HEK293 (cell line): ENCODE measurements at regions not wholly inside any gene's neighbourhood (a gene's known extent, or its start where the extent isn't known, plus 50 kb on each side); places are given as distances from the start of the nearest gene placed in this dataset.

Experiments
- CTCF ChIA-PET: fragments of 350-600 bp; formaldehyde crosslinking; extraction: SDS; loops from one replicate; lab custom pipeline; 2021; ENCODE audit warnings: antibody characterized with exemption; lab: Yijun Ruan, JAX
- POLR2A ChIA-PET: fragments of 300-600 bp; formaldehyde crosslinking; extraction: SDS; loops from one replicate; lab custom pipeline; 2020; ENCODE audit warnings: antibody characterized with exemption, inconsistent platforms; lab: Yijun Ruan, JAX
- H3K27ac ChIP-seq: fragments of 200-500 bp; sonication (Bioruptor generic); 2 replicates; pipeline ENCODE4 v1.5.1; 2014; ENCODE audit warnings: low read depth, low read length, control low read depth, inconsistent platforms; ENCODE audit errors: extremely low read depth
- H3K36me3 ChIP-seq, 2 experiments: fragments of 200-500 bp in 1 of 2; sonication (Bioruptor generic) in 1 of 2; 1 replicate in 1 of 2; 2 replicates in 1 of 2; pipeline ENCODE4 v1.5.1; 2014 to 2017; ENCODE audit warnings: inconsistent platforms in 2 of 2, low read length in 2 of 2; ENCODE audit not compliant: control insufficient read depth in 2 of 2, insufficient read depth in 1 of 2
- H3K4me1 ChIP-seq: fragments of 200-500 bp; sonication (Bioruptor generic); 2 replicates; pipeline ENCODE4 v1.5.1; 2014; ENCODE audit warnings: mild to moderate bottlenecking, low read length, inconsistent platforms; ENCODE audit not compliant: control insufficient read depth, insufficient read depth
- H3K4me3 ChIP-seq: 2 replicates; pipeline ENCODE4 v1.5.1; 2011; ENCODE audit warnings: low read depth, mild to moderate bottlenecking, control low read depth, low read length, moderate library complexity
- H3K9me3 ChIP-seq: fragments of 200-500 bp; sonication (Bioruptor generic); 2 replicates; pipeline ENCODE4 v1.5.1; 2014; ENCODE audit warnings: low read depth, low read length, inconsistent platforms; ENCODE audit not compliant: control insufficient read depth, insufficient read depth
- BCL11A ChIP-seq: fragments of 450-650 bp; formaldehyde crosslinking; IDR thresholded peaks from 2 replicates; pipeline ENCODE4 v1.5.1; 2016; ENCODE audit warnings: low read depth, missing biosample characterization, missing genetic modification characterization
- HIC1 ChIP-seq: fragments of 450-650 bp; formaldehyde crosslinking; IDR thresholded peaks from 2 replicates; pipeline ENCODE4 v1.5.1; 2016; ENCODE audit warnings: missing biosample characterization, missing genetic modification characterization
- KLF16 ChIP-seq: fragments of 450-650 bp; formaldehyde crosslinking; IDR thresholded peaks from 2 replicates; pipeline ENCODE4 v1.5.1; 2017; ENCODE audit warnings: missing biosample characterization, missing genetic modification characterization
- OVOL3 ChIP-seq: fragments of 450-650 bp; formaldehyde crosslinking; IDR thresholded peaks from 2 replicates; pipeline ENCODE4 v1.5.1; 2016; ENCODE audit warnings: missing biosample characterization, missing genetic modification characterization
- SP7 ChIP-seq: fragments of 450-650 bp; formaldehyde crosslinking; IDR thresholded peaks from 2 replicates; pipeline ENCODE4 v1.5.1; 2016; ENCODE audit warnings: missing biosample characterization, missing genetic modification characterization
- WT1 ChIP-seq: fragments of 450-650 bp; formaldehyde crosslinking; IDR thresholded peaks from 2 replicates; pipeline ENCODE4 v1.5.1; 2016; ENCODE audit warnings: missing biosample characterization, missing genetic modification characterization
- ZBTB1 ChIP-seq: fragments of 450-650 bp; formaldehyde crosslinking; IDR thresholded peaks from 2 replicates; pipeline ENCODE4 v1.5.1; 2016; ENCODE audit warnings: missing biosample characterization, missing genetic modification characterization
- ZFP69B ChIP-seq: fragments of 450-650 bp; formaldehyde crosslinking; IDR thresholded peaks from 2 replicates; pipeline ENCODE4 v1.5.1; 2016; ENCODE audit warnings: missing biosample characterization, missing genetic modification characterization
- ZNF10 ChIP-seq: fragments of 450-650 bp; formaldehyde crosslinking; IDR thresholded peaks from 2 replicates; pipeline ENCODE4 v1.5.1; 2017; ENCODE audit warnings: missing biosample characterization, missing genetic modification characterization
- ZNF148 ChIP-seq: fragments of 450-650 bp; formaldehyde crosslinking; IDR thresholded peaks from 2 replicates; pipeline ENCODE4 v1.5.0; 2017; ENCODE audit warnings: missing biosample characterization, missing genetic modification characterization, borderline replicate concordance
- ZNF16 ChIP-seq: fragments of 450-650 bp; formaldehyde crosslinking; IDR thresholded peaks from 2 replicates; pipeline ENCODE4 v1.5.1; 2016; ENCODE audit warnings: low read depth, missing biosample characterization, missing genetic modification characterization
- ZNF19 ChIP-seq: fragments of 450-650 bp; formaldehyde crosslinking; IDR thresholded peaks from 2 replicates; pipeline ENCODE4; 2016; ENCODE audit warnings: missing biosample characterization, missing genetic modification characterization, low read depth
- ZNF223 ChIP-seq: fragments of 450-650 bp; formaldehyde crosslinking; IDR thresholded peaks from 2 replicates; pipeline ENCODE4 v1.5.1; 2016; ENCODE audit warnings: missing biosample characterization, missing genetic modification characterization
- ZNF266 ChIP-seq: fragments of 450-650 bp; formaldehyde crosslinking; IDR thresholded peaks from 2 replicates; pipeline ENCODE4 v1.5.1; 2016; ENCODE audit warnings: missing biosample characterization, missing genetic modification characterization, low read depth
- ZNF521 ChIP-seq: fragments of 450-650 bp; formaldehyde crosslinking; IDR thresholded peaks from 2 replicates; pipeline ENCODE4 v1.5.1; 2017; ENCODE audit warnings: missing biosample characterization, mild to moderate bottlenecking, missing genetic modification characterization
- ZNF530 ChIP-seq: fragments of 450-650 bp; formaldehyde crosslinking; IDR thresholded peaks from 2 replicates; pipeline ENCODE4 v1.5.1; 2016; ENCODE audit warnings: low read depth, missing biosample characterization, missing genetic modification characterization
- ZNF555 ChIP-seq: fragments of 450-650 bp; formaldehyde crosslinking; conservative IDR thresholded peaks from 2 replicates; pipeline ENCODE4 v1.5.1; 2017; ENCODE audit warnings: missing biosample characterization, mild to moderate bottlenecking, missing genetic modification characterization, inconsistent platforms
- ZNF560 ChIP-seq: fragments of 450-650 bp; formaldehyde crosslinking; IDR thresholded peaks from 2 replicates; pipeline ENCODE4 v1.5.1; 2017; ENCODE audit warnings: missing biosample characterization, missing genetic modification characterization, borderline replicate concordance
- ZNF610 ChIP-seq: fragments of 450-650 bp; formaldehyde crosslinking; IDR thresholded peaks from 2 replicates; pipeline ENCODE4 v1.5.1; 2016; ENCODE audit warnings: missing biosample characterization, missing genetic modification characterization, borderline replicate concordance
- ZNF629 ChIP-seq: fragments of 450-650 bp; formaldehyde crosslinking; IDR thresholded peaks from 2 replicates; pipeline ENCODE4 v1.5.1; 2017; ENCODE audit warnings: missing biosample characterization, missing genetic modification characterization
- ZNF76 ChIP-seq: fragments of 450-650 bp; formaldehyde crosslinking; IDR thresholded peaks from 2 replicates; pipeline ENCODE4; 2016; ENCODE audit warnings: low read depth, missing biosample characterization, missing genetic modification characterization, borderline replicate concordance
- ZNF830 ChIP-seq: fragments of 450-650 bp; IDR thresholded peaks from 2 replicates; pipeline ENCODE4 v1.5.0; 2018; ENCODE audit warnings: missing biosample characterization, missing genetic modification characterization, low read depth, mild to moderate bottlenecking, moderate library complexity
- ZSCAN30 ChIP-seq: fragments of 450-650 bp; IDR thresholded peaks from 2 replicates; pipeline ENCODE4 v1.5.1; 2018; ENCODE audit warnings: missing biosample characterization, mild to moderate bottlenecking, missing genetic modification characterization, moderate library complexity
- TF ChIP-seq, protein P1 (sequence below): fragments of 450-650 bp; formaldehyde crosslinking; IDR thresholded peaks from 2 replicates; pipeline ENCODE4 v1.5.1; 2017; ENCODE audit warnings: missing biosample characterization, mild to moderate bottlenecking, missing genetic modification characterization, moderate library complexity

GRCh38 chr3:134709076-134709475 is 58.3 kb upstream of the KY start:
- H3K9me3 ChIP-seq = no peaks in the 10 kb centered on the region
- no peak overlapping the region for H3K27ac ChIP-seq
- H3K36me3 ChIP-seq = no peaks in the 10 kb centered on the region
- ChIA-PET POLR2A (no interaction called here), CTCF (interaction anchor here (0.8 kb wide), 1 partner anchor 628 kb away, joined by 4 read pairs; no protein-coding TSS in a partner anchor)
- H3K4me1 ChIP-seq = no peaks in the 10 kb centered on the region
- H3K4me3 ChIP-seq = no peak overlapping the region
- no peak for TF ChIP-seq ZNF76
- no peak for TF ChIP-seq ZNF530 (tag by site-specific recombination)

DNA sequence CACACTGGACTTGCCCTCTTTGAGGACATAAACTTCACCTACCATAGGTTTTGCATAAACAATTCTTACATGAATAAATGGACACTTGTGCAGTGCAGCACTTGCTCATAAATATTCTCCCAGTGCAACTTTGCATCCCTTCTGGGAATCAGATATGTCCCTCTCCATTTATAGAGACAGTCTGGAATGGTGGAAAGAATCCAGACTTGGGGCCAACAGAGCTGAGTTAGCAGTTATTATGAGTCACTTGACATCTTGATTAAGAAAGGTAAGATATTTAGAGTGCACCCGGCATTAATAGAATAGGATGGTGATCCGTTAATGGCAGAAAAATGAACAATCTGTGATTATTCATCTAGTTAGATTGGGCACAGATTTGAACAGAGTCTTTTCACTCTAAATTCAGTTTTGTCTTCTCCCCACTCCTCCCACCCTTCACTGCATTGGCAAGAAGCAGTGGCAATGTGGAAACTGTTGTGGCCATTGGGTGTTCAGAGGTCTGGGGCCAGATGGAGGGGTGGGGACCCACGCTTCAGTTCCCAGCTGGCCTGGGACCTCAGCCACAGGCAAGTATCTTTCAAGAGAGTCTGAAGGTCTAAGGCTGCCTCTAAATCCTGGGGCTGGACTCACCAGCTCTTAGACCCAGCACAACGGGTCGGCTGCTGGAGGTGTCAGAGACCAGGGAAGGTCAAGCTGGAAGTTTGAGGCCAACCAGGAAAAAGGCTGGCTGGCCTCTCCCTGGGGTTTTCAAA is 58.9 kb upstream of the KY start:
- TF ChIP-seq, protein P1, sequence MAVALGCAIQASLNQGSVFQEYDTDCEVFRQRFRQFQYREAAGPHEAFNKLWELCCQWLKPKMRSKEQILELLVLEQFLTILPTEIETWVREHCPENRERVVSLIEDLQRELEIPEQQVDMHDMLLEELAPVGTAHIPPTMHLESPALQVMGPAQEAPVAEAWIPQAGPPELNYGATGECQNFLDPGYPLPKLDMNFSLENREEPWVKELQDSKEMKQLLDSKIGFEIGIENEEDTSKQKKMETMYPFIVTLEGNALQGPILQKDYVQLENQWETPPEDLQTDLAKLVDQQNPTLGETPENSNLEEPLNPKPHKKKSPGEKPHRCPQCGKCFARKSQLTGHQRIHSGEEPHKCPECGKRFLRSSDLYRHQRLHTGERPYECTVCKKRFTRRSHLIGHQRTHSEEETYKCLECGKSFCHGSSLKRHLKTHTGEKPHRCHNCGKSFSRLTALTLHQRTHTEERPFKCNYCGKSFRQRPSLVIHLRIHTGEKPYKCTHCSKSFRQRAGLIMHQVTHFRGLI = peak; percentile 71; the same call in 1 of the 2 replicates
- no peak for TF ChIP-seq ZBTB1 (tag by site-specific recombination)
- TF ChIP-seq ZNF830 (tag by site-specific recombination) = no peak
- TF ChIP-seq ZNF610 = no peak
- TF ChIP-seq ZSCAN30 (tag by site-specific recombination) = no peak
- TF ChIP-seq WT1 (tag by site-specific recombination) = no peak
- no peak for TF ChIP-seq ZNF521 (tag by site-specific recombination)
- no peak for TF ChIP-seq ZNF76
- no peak overlapping the region for H3K27ac ChIP-seq
- ChIA-PET POLR2A (no interaction called here), CTCF (no interaction called here)
- H3K36me3 ChIP-seq = no peaks in the 10 kb centered on the region
- H3K9me3 ChIP-seq = no peaks in the 10 kb centered on the region
- no peaks in the 10 kb centered on the region for H3K4me1 ChIP-seq
- no peak overlapping the region for H3K4me3 ChIP-seq

DNA sequence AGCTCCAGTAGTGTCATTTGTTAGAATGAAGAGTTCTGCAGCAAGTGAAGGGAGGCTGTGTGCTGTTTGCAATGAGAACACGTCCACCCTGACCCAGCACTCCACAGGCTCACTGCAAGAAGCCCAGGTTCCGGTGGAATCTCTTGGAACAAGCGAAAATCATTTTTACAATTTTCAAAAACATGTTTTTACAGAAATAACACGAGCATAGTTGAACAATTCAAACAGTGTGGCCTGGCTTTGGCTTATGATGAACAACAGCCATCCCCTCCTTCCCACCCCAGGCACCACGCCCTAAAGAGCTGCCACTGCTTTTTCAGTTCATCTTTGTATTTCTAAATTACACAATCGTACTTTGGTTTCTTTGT is 59.5 kb upstream of the KY start:
- TF ChIP-seq SP7 (tag by site-specific recombination) (no peak), HIC1 (tag by site-specific recombination) (no peak), ZNF560 (tag by site-specific recombination) (no peak), OVOL3 (tag by site-specific recombination) (no peak), ZNF16 (no peak), ZNF10 (tag by site-specific recombination) (no peak), KLF16 (tag by site-specific recombination) (no peak), ZFP69B (tag by site-specific recombination) (no peak), ZNF555 (no peak), ZNF629 (tag by site-specific recombination) (no peak), BCL11A (tag by site-specific recombination) (no peak), ZNF19 (tag by site-specific recombination) (no peak), ZNF223 (no peak), ZNF266 (tag by site-specific recombination) (no peak), ZNF148 (tag by site-specific recombination) (no peak)

More for the DNA sequence above, 59.5 kb upstream of the KY start:
- Histone ChIP-seq H3K4me3 (no peak overlapping the region), H3K36me3 (no peaks in the 10 kb centered on the region), H3K27ac (no peak overlapping the region), H3K4me1 (no peaks in the 10 kb centered on the region), H3K9me3 (no peaks in the 10 kb centered on the region)
- POLR2A ChIA-PET = no interaction called here
- CTCF ChIA-PET = no interaction called here
